Choroid plexus epithelial cell (primary cell): ENCODE measurements at regions not wholly inside any gene's neighbourhood (a gene's known extent, or its start where the extent isn't known, plus 50 kb on each side); places are given as distances from the start of the nearest gene placed in this dataset.

Experiments
- DNase-seq: peaks from one replicate; pipeline ENCODE4 v3.0.0-alpha.2; 2010; ENCODE audit warnings: low read depth
- H3K4me3 ChIP-seq: 2 replicates; pipeline ENCODE4 v1.5.1; 2011; ENCODE audit warnings: low read depth, mild to moderate bottlenecking, control low read depth, low read length, moderate library complexity
- CTCF ChIP-seq: conservative IDR thresholded peaks from 2 replicates; pipeline ENCODE4 v1.5.1; 2011; ENCODE audit warnings: low read depth, mild to moderate bottlenecking, control low read depth, inconsistent platforms, low read length, moderate library complexity

DNA sequence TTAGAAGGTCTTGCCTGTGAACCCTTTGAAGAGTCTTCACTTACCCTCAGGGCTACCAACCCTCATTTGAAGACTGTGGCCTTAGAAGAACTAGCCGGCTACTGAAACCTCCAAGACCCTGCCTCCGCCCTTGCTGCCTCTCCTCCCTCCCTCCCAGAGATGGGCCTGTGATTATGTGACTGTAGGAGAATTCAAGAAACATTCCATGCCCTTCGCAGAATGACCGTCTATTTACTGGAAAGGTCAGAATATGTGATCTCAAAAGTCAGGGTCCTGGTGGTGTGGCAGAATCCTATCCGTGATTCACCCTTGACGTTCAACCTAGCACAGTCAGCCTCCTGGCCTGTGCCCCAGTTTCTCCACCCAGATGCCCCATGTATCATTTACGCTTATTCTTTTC, 109.6 kb downstream of the CTNND1 start:
- TF ChIP-seq CTCF: no peak
- H3K4me3 ChIP-seq: no peak overlapping the region
- no peak for DNase-seq

DNA sequence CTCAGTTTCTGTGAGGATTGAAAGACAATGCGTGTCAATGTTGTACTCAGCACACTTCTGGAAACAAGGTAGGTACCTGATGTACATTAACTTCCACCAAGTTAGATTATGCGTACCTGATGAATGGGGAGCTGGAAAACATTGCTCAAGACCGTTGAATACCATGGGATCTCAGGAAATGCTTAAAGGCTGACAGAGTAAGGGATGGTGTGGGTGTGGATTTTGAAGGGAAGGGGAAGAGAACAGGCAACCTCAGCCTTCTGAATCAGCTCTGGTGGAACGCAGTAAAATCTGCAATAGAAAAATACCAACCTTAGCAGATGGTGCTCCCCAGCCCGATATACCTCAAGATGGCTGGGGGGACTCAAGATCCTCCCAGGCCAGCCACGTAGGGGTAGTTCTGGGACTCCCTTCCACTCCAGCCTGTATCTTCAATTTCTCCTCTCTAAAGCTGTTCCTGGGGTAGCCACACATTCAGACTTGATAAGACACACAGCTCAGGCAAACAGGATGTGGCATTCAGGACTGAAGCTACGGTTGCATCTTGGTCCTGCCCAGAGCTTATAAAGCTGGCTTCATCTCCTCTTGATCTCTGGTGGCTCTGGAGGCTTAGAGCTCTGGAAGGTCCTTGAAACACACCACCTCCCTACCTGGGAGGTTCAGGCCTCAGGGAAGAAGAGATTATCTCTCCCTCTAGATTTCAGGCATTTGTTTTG, 111.8 kb downstream of the CTNND1 start:
- DNase-seq: no peak
- TF ChIP-seq CTCF: no peak
- no peak overlapping the region for H3K4me3 ChIP-seq

DNA sequence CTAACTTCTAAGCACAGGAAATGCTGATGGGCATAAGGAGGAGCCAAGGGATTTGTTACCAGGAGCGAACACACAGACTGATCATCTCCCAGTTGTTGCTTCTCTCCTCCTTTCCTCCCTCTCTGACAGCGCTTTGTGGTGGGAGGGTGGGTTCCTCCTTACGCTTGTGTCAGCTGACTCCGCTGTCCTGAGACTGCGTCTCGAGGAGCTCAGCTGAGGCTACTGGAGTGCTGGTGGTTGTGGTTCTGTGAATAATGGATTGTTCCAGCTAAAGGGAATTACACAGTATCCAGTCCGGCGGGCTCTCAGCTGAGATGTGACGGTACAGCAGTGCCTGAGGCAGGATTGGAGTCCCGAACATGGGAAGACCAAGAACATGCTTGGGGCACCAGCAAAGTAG, 113.4 kb downstream of the CTNND1 start:
- DNase-seq: no peak
- H3K4me3 ChIP-seq: no peak overlapping the region
- no peak for TF ChIP-seq CTCF

GRCh38 chr11:57881647-57882046, 120.0 kb downstream of the CTNND1 start:
- no peak for DNase-seq
- no peak overlapping the region for H3K4me3 ChIP-seq
- no peak for TF ChIP-seq CTCF

- no peak for DNase-seq
- no peak overlapping the region for H3K4me3 ChIP-seq
- TF ChIP-seq CTCF: no peak
Measured at GRCh38 chr11:57883630-57884029, 122.0 kb downstream of the CTNND1 start.

DNA sequence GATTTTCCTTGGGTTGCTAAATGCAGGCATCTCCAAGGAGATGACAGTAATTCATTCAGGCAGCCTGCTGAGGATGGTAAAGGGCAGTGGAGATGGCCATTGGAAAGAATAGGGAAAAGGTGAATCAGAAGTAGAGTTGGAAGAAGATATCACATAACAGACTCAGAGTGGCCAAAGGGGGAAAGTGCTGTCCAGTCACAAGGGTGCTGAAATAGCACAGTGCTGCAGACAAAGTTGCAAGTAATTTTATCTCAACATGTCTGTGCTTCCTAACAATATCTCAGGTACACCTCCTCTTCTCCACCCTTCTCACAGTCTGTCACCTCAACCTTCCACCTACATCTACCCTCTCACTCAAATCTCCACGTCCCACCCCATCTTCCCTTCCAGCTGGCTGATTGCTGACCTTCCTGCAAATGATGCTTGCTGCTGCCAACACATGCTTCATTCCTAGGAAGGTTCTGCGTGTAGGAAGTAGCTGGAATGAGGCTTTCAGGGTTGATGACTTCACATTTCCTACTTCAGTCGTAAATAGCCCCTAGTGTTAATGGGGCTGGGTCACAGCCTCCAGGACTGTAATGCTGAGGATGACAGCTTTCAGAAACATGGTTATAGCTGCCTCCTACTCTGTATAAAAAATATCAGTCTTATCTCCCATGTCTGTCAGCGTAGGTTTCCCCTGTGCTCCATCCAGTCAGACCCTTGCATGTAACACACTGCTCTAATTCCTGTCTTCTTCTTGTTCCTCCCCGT, 123.9 kb downstream of the CTNND1 start:
- H3K4me3 ChIP-seq: no peak overlapping the region
- peak; percentile 17 for DNase-seq
- TF ChIP-seq CTCF: no peak

- H3K4me3 ChIP-seq: no peak overlapping the region
- TF ChIP-seq CTCF: no peak
- DNase-seq: no peak
Measured at GRCh38 chr11:57888386-57888785, 126.8 kb downstream of the CTNND1 start.
